Gastroesophageal sphincter (tissue), 3 donors: ENCODE measurements at regions not wholly inside any gene's neighbourhood (a gene's known extent, or its start where the extent isn't known, plus 50 kb on each side); places are given as distances from the start of the nearest gene placed in this dataset.
A peak's percentile ranks its signal among the peaks of the same experiment; 100 is the strongest.

ENCODE experiments used
- POLR2A ChIP-seq, 2 donors: fragments of 450-650 bp; IDR thresholded peaks; one replicate each; pipeline ENCODE4 v1.6.1; 2017; ENCODE audit warnings: antibody characterized with exemption in 2 of 2, mild to moderate bottlenecking in 2 of 2, moderate library complexity in 1 of 2
- POLR2AphosphoS5 ChIP-seq: sonication (generic); formaldehyde crosslinking; IDR thresholded peaks from one replicate; pipeline ENCODE4 v1.6.1; 2017; ENCODE audit warnings: antibody characterized with exemption
- TF ChIP-seq, protein P1 (sequence below), 4 experiments: fragments of 200-600 bp in 2 of 4; fragments of 450-650 bp in 2 of 4; sonication (generic) in 1 of 4; IDR thresholded peaks; one replicate each; pipeline ENCODE4 v1.5.1; 2017 to 2019; ENCODE audit warnings: antibody characterized with exemption in 4 of 4, mild to moderate bottlenecking in 2 of 4, moderate library complexity in 2 of 4

DNA sequence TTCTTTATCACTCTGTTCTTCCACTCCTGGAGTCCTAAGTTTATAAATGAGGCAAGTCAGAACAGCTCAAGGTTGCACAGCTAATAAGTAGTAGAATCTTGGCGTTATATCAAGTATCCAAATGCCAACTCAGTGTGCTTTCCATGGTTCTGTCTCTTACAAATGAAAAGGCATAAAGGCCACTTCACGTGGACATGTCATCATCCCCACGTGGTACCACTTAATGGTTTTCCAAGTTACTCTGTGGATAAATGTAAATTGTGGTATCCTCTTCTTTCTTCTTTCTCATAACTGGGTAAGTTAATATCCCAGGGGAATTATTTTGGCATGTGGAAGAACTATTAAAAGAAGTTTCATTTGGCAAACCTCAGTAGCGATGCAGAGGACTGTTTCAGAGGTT, 131.5 kb upstream of the L3MBTL4 start:
- TF ChIP-seq, protein P1, sequence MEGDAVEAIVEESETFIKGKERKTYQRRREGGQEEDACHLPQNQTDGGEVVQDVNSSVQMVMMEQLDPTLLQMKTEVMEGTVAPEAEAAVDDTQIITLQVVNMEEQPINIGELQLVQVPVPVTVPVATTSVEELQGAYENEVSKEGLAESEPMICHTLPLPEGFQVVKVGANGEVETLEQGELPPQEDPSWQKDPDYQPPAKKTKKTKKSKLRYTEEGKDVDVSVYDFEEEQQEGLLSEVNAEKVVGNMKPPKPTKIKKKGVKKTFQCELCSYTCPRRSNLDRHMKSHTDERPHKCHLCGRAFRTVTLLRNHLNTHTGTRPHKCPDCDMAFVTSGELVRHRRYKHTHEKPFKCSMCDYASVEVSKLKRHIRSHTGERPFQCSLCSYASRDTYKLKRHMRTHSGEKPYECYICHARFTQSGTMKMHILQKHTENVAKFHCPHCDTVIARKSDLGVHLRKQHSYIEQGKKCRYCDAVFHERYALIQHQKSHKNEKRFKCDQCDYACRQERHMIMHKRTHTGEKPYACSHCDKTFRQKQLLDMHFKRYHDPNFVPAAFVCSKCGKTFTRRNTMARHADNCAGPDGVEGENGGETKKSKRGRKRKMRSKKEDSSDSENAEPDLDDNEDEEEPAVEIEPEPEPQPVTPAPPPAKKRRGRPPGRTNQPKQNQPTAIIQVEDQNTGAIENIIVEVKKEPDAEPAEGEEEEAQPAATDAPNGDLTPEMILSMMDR (IDR thresholded peaks at IDR 0.05), result no peak
- TF ChIP-seq POLR2AphosphoS5 (peak; percentile 14), POLR2A (IDR thresholded peaks at IDR 0.05) (no peak)
